ENCODE measurements at regions not wholly inside any gene's neighbourhood (a gene's known extent, or its start where the extent isn't known, plus 50 kb on each side); places are given as distances from the start of the nearest gene placed in this dataset.
A peak's percentile ranks its signal among the peaks of the same experiment; 100 is the strongest.

- TF ChIP-seq NFAT5 (CRISPR knock-in tag; IDR thresholded peaks at IDR 0.05): no peak
- TF ChIP-seq ARID5B (CRISPR knock-in tag; IDR thresholded peaks at IDR 0.05): no peak; the same call in 1 of the 2 replicates
- no peak for TF ChIP-seq ZFP1 (CRISPR knock-in tag; IDR thresholded peaks at IDR 0.05)
- TF ChIP-seq, protein P1, sequence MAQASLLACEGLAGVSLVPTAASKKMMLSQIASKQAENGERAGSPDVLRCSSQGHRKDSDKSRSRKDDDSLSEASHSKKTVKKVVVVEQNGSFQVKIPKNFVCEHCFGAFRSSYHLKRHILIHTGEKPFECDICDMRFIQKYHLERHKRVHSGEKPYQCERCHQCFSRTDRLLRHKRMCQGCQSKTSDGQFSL (CRISPR knock-in tag; IDR thresholded peaks at IDR 0.05): no peak
- 0 out of 2 replicates have a peak, but pooled peaks have one; percentile 16 for TF ChIP-seq ARID2 (CRISPR knock-in tag; IDR thresholded peaks at IDR 0.05; ENCODE audit: borderline replicate concordance)
- no peak for TF ChIP-seq PHF5A (CRISPR knock-in tag; IDR thresholded peaks at IDR 0.05; ENCODE audit: low read depth, unreplicated experiment)
- no peak for TF ChIP-seq GMEB2 (CRISPR knock-in tag; IDR thresholded peaks at IDR 0.05; ENCODE audit: low read depth)
- no peak for TF ChIP-seq NFE2L2 (IDR thresholded peaks at IDR 0.05; ENCODE audit: low read length)
- TF ChIP-seq, protein P2, sequence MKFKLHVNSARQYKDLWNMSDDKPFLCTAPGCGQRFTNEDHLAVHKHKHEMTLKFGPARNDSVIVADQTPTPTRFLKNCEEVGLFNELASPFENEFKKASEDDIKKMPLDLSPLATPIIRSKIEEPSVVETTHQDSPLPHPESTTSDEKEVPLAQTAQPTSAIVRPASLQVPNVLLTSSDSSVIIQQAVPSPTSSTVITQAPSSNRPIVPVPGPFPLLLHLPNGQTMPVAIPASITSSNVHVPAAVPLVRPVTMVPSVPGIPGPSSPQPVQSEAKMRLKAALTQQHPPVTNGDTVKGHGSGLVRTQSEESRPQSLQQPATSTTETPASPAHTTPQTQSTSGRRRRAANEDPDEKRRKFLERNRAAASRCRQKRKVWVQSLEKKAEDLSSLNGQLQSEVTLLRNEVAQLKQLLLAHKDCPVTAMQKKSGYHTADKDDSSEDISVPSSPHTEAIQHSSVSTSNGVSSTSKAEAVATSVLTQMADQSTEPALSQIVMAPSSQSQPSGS (CRISPR knock-in tag; IDR thresholded peaks at IDR 0.05): no peak
- no peak for TF ChIP-seq ZNF577 (CRISPR knock-in tag; IDR thresholded peaks at IDR 0.05; ENCODE audit: borderline replicate concordance, low read depth)
- no peak for TF ChIP-seq ZNF777 (CRISPR knock-in tag; IDR thresholded peaks at IDR 0.05)
- TF ChIP-seq, protein P3, sequence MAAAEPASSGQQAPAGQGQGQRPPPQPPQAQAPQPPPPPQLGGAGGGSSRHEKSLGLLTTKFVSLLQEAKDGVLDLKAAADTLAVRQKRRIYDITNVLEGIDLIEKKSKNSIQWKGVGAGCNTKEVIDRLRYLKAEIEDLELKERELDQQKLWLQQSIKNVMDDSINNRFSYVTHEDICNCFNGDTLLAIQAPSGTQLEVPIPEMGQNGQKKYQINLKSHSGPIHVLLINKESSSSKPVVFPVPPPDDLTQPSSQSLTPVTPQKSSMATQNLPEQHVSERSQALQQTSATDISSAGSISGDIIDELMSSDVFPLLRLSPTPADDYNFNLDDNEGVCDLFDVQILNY (CRISPR knock-in tag; conservative IDR thresholded peaks at IDR 0.05): no peak
- no peak for TF ChIP-seq SUZ12 (IDR thresholded peaks at IDR 0.05; ENCODE audit: low read depth, low read length)
Measured at GRCh38 chr1:148334339-148335130, 148.6 kb downstream of the PPIAL4G start (continued).
